ENCODE measurements at regions not wholly inside any gene's neighbourhood (a gene's known extent, or its start where the extent isn't known, plus 50 kb on each side); places are given as distances from the start of the nearest gene placed in this dataset.
"Not testable (repeated sequence)": the region's sequence is repeated elsewhere in the genome, so short reads cannot be mapped to it uniquely, and the experiment has no call there.

DNA sequence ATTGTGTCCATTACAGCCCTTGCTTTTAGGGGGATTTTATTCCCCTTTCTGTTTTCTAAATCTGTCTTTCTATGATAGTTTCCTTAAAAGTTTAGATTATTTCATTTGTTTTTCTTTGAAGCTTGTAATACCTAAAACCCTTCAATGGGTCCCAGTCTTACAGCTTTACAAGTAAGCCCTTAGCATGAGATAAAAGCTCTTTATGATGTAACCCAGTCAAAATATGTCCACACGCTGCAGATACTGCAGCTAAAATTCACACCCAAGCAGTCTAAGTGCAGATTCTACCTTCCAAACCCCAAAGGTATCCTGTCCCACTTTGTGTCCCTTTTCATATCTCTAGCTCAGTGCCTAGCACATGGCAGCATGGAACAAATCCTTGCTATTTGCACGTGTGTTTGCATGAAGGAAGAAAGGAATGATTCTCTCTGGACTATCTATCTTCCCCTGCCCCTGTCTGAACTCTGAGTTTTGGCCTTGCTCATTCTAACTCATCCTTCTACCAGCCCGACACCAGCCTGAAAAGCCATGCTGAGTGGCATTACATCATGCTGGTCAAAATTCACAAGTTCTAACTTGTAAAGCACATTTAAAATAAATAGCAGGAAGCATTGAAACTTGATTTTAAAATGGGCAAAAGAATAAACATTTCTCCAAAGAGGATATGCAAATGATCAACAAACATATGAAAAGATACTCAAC, 623.2 kb downstream of the IRS1 start:
- intact Hi-C loops (cut with DNase I), result no loop called here
- no peak for DNase-seq

DNA sequence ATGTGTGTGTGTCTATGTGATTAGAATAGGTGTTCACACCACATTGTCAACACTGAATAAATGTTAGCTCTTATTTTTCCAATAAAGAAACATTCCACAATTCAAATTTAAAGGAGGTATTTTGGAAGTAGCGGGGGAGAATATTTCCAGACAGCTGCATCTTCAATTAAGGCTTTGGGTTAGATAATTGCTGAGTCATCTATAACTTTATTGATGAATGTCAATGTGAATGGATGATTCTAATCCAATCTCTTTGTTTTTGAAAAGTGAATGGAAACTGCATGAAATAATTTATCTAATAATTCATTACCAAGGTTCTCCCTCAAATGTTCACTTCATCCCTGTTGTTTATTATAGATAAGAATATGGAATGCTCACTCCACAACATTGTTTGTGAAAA, 625.2 kb downstream of the IRS1 start:
- intact Hi-C loops (cut with DNase I), result no loop called here
- DNase-seq, result no peak

DNA sequence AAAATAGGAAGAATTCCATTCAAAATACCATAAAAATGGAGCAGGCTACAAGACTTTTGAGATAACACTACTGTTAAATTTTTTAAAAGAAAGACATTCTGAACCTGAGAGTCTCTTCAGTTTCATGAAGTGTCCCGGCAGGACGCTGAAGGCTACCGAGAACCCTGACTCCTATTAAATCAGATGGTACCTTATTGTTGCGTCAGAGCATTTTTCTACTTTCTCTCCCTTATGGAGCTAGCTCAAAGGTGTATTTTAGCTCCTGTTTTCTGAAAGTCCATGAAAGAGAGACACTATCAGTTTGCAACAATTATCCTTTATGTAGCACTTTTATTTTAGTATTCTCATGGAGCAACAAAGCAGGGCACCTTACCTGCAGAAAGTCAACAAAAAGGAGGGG, 626.7 kb downstream of the IRS1 start:
- DNase-seq, result no peak
- intact Hi-C loops (cut with DNase I), result no loop called here

DNA sequence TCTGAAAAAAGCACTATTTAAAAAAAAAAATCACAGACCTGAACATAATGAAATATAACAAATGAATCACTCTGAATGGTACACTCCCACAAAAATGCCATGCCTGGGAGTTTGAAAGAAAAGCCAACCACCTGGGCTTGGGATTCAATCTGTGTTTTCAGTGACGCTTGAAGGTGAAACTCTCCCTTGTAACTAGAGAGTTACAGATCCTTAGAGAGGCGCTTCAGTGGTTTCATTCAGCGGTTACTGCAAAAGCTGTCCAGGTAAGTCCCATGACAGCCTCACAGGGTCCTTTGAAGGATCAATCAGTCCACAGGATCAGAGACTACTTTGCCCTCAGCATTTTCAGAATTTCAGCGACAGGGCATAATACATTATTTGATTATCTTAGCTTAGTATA, 627.3 kb downstream of the IRS1 start:
- intact Hi-C loops (cut with DNase I), result no loop called here
- no peak for DNase-seq

DNA sequence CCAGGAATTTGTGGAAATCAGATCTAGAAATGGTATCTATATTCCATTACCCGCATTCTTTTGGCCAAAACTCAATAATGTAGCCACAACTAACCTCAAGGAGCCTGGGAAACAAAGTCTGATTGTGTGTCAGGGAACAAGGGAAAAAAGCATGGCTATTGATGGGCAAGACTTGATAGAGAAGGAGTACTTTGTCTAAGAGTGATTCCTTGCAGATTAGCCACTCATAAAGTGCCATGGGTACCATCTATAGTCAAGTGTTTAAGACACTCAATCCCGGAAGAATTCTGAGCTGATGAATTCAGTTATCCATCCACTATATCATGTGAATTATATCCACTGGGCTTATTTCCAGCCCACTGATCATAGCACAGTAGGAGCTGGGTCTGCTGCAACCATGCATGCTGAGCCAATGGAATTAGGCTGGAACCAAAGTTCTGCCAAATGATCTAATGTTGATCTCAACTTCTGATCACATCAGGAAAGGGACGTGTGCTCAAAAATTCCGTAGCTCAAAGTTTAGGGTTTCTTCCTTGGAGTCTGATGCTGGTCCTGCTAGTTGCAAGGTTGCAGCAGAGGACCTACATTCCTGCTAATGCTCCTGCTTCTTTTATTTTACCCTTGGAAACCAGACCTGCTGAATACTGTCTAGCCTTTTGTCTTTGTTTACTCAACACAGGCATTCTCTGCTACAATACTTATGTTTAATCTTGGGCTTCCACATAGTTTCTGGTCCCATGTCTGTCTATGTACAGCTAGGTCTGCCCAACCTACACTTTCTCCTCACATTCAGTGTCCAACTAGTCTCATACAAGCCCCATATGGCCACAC, 629.7 kb downstream of the IRS1 start:
- intact Hi-C loops (cut with DNase I), result no loop called here
- no peak for DNase-seq

DNA sequence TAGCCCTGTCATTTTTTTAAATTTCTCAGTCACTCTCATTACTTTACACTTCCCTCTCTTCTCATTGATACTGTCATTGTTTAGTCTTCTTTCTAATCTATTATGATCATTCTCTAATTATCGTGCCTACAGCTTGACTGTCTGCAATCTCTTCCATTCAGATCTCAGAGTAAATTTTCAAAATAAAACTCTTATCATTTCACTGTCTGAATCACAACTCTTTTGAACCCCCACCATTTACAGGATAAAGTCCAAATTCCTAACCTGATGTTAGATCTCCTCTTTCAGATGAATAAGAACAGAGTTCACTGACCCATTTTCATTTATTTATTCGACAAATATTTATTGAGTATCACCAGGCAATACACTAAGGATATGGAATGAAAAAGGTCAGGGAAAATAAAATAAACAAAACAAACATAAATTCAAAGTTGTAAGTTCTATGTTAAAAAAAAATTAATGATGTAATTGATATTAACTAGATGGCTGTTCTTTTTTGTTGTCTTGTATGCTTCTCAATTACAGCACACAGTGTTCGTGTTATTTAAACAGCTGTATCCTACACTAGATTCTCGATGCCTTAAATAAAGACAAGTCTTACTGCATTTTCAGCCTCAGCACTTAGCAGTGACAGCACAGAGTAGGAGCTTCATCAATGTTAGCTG, 631.0 kb downstream of the IRS1 start:
- DNase-seq, result no peak
- intact Hi-C loops (cut with DNase I), result no loop called here

DNA sequence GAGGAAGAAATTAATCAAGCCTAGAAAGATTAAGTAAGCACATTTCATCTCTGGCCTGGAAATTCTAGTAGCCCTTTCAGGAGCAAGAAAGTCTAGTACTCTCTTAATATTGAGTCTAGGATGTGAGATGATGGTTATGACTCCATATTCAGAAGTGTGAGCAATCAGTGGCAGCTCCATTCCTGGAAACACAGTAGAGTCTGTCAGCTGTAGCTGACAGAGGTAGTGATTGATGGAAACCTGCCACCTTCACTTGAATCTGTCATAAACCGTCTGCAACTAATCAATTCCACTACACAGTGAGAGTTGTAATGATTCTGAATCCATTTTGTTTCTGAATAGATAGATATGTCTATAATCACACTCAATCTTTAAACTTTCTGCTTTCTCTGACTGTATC, 635.1 kb downstream of the IRS1 start:
- DNase-seq, result no peak

DNA sequence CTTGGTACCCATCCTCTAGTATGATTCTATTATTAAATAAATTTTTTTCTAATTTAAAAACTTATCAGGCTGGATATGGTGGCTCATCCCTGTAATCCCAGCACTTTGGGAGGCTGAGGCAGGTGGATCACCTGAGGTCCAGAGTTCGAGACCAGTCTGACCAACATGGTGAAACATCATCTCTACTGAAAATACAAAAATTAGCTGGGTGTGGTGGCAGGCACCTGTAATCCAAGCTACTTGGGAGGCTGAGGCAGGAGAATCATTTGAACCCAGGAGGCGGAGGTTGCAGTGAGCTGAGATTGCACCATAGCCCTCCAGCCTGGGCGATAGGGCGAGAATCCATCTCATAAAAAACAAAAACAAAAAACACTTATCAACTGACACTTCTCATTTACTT, 639.0 kb downstream of the IRS1 start:
- intact Hi-C loops (cut with DNase I), result not testable (repeated sequence)

More for the DNA sequence above, 635.1 kb downstream of the IRS1 start:
- intact Hi-C loops (cut with DNase I), result no loop called here

DNA sequence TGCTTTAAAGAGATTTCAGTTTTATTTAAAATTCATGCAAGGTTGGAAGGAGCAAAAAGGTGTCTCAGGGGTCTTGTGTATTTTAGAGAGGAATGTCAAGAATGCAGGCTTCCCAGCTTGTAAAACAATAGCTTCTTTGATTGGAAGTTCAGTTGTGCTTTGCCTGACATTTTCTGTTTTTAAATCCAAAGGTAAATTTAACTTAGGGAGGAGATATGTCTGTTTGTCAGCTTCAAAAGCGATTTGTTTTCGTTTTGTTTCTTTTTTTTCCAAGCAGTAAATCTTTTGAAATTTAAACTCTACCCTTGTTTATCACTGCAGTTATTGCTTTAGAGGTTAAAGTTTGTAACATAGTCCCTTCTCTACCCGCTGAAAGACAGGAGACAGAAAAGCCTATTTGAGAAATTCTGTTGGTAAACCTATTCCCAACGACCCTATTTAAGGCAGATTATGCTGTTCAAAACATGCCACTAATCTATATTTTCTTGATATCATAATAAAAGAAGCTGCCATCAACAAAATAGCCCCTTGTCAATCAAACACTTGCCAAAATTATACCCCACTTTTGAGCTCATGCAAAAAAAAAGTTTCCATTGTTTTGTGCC, 639.6 kb downstream of the IRS1 start:
- DNase-seq, result no peak
- intact Hi-C loops (cut with DNase I), result no loop called here

More for the DNA sequence above, 639.0 kb downstream of the IRS1 start:
- DNase-seq, result not testable (repeated sequence)

DNA sequence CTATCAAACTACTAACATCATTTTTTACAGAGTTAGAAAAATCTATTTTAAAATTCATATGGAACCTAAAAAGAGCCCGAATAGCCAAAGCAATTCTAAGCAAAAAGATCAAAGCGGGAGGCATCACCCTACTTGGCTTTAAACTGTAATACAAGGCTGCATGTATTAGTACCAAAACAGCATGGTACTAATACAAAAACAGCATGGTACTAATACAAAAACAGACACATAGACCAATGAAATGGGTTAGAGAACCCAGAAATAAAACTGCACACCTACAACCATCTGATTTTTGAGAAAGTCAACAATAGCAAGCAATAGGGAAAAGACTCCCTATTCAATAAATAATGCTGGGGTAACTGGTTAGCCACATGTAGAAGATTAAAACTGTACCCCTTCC, 640.7 kb downstream of the IRS1 start:
- intact Hi-C loops (cut with DNase I), result no loop called here

DNA sequence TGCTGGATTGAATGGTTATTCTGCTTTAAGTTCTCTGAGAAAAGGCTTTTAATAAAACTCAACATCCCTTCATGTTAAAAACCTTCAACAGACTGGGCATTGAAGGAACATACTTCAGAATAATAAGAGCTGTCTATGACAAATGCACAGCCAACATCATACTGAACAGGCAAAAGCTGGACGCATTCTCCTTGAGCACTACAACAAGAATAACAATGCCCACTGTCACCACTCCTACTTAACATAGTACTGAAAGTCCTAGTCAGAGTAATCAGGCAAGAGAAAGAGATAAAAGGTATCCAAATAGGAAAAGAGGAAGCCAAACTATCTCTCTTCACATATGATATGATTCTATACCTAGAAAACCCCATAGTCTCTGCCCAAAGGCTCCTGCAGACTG, 641.4 kb downstream of the IRS1 start:
- DNase-seq, result no peak
- intact Hi-C loops (cut with DNase I), result no loop called here

More for the DNA sequence above, 640.7 kb downstream of the IRS1 start:
- no peak for DNase-seq

DNA sequence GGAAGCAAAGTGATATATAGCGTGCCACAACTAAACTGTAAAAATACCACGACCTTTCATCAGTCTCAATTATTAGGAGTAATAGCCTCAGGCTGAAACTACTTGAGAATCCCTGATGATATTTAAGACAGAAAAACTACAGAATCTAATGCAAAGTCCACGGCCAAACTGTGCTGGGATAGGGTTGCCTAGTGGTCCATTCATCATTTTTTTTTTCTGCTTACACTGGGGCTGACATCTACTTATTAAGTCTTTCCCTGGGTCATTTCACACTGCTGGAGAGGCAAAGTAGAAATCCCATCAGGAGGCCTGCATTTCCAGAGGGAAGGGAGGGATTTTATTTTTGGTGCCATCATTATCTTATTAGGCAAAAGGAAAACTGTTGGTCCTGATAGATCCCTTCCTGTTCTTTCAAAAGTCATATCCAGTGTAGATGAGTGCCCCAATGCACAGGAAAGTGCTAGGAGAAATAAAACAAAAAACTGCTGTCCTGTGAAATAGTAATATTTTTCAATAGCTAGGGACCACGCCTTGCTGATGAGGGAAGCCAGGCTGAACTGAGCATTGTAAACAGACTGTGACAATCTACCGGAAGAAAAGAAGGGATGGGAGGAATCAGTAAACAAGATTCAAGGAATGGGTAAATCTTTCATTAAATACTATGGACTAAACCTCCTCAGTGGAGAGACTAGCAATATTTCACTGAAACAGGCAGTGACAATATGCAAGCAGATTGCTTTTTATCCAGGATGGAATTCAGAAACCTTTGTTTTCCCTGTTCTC, 644.3 kb downstream of the IRS1 start:
- intact Hi-C loops (cut with DNase I), result no loop called here
- no peak for DNase-seq

DNA sequence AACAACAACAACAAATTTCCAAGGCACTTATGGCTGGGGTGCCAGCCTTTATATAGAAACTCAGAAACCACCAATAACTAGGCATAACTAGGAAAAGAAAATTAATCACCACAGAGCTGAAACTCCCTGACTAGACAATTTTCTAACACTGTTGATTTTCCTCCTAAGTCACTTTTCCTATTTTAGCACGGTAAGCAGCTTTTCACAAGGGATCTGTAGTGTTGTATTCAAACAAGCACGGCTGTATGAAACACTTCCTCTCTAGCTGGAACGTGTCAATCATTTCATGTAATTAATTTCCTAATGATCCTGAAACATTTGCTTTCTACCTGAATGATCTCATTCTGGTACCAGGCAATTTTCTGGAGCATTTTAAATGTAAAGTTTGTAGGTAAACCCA, 645.0 kb downstream of the IRS1 start:
- no peak for DNase-seq
- intact Hi-C loops (cut with DNase I), result no loop called here

DNA sequence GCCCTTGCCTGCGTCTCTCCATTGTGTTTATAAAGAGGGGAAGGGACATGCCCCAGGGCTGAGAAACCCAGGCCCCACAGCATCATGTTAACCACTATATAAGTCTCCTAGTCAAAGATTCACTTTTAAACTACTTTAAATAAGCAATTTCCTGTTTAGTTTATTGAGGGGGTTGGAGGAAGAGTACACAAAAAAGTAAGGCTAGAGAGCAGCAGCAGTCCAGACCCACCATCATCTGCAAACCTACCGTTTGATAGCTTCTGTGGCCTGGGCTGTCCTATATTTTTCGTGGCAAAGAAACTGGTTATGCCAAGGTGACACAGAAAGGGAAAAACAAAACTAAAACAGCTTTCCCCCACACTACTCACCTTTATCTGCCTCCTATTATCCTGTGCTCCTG, 646.1 kb downstream of the IRS1 start:
- intact Hi-C loops (cut with DNase I), result no loop called here
- DNase-seq, result no peak

DNA sequence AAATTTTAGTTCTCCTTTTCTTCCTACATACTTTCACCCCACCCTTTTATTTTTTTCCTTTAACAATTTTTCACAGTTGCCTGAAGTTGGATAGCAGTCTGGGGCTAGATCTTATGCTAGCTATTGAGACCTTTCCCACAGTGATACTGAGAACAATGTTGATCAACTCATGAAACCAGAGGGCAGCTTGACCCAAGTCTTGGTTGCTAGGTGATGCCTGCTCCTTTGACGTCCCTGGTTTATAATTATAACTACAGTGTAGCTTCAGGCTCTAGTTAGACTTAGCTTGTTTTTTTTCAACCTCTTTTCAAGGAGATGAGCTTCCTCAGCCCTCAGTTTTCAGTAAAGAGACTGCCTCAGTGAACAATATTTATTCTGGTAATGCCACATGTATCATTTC, 648.5 kb downstream of the IRS1 start:
- DNase-seq, result no peak
- intact Hi-C loops (cut with DNase I), result no loop called here

DNA sequence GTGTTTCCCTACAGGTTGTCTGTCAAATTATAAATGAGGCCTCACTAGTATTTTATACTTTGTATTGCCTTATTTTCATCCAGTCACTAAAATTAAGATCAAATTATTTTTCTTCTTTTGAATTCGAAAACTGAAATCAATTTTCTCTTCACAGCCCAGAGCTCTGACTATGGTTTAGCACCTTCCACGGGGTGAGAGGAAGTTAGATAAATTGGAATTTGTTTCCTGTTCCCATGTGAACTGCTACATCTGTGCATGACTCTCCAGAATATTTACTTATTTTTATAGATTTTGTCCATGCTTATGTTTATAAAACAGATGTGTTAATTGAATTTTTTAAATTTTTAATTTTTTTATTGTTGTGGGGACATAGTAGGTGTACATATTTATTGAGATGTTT, 656.5 kb downstream of the IRS1 start:
- DNase-seq, result no peak
- intact Hi-C loops (cut with DNase I), result no loop called here

DNA sequence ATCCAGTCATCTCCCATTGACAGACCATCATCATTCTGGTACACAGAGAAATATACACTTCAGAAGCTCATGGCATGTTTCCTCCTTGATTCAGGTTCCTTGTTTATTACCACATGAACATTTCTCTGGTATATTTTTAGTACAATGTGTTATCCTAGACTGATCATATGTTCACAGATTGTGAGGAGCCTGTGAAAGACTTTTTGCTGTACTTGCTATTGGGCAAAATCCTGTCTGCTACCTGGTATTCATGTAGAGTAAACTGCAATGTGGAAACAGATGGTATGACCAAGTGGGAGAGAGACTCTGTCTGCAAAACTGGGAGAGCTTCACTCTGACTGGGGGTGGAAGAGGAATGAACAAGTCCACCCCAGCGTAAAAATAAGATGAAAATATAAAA, 657.2 kb downstream of the IRS1 start:
- intact Hi-C loops (cut with DNase I), result no loop called here
- DNase-seq, result no peak

DNA sequence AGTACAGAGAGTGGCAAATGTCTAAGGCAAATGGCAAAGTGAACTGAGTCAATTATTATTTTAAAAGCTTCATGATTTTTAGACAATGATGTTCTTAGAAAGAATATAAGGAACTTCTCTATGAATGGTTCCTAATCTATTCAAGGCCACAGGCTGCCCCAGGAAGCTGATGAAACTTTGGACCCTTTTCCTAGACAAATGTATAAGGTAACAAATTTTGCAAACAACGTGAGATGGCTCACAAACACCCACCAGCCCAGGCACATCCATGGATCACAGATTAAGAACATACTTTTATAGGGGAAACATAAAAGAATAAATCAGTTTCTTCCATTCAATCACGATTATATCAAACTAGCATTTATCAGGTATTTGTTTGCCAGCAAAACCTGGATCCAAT, 659.0 kb downstream of the IRS1 start:
- no peak for DNase-seq
- intact Hi-C loops (cut with DNase I), result no loop called here

DNA sequence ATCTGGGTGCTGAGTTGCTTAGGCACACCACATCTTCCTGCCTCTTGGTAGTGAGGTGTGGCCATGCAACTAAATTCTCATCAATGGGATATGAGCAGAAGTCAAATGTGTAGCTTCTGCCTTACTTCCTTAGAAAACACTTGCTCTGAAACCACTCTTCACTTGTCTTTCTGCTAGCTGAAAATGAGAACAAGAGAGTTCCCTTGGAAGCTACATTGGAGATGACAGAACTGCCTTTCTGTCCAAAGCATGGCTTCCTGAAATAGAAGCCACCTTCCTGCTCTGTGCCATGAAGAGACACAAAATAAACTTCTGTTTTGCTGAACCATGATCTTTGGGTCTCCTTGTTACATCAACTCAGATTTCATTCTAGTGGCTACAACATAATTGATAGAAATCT, 659.9 kb downstream of the IRS1 start:
- intact Hi-C loops (cut with DNase I), result no loop called here

More for the DNA sequence above, 659.9 kb downstream of the IRS1 start:
- DNase-seq, result no peak

Measured in head of caudate nucleus (tissue), 42 donors.